ENCODE measurements at regions not wholly inside any gene's neighbourhood (a gene's known extent, or its start where the extent isn't known, plus 50 kb on each side); places are given as distances from the start of the nearest gene placed in this dataset.
A peak's percentile ranks its signal among the peaks of the same experiment; 100 is the strongest.
"Not testable (repeated sequence)": the region's sequence is repeated elsewhere in the genome, so short reads cannot be mapped to it uniquely, and the experiment has no call there.

DNA sequence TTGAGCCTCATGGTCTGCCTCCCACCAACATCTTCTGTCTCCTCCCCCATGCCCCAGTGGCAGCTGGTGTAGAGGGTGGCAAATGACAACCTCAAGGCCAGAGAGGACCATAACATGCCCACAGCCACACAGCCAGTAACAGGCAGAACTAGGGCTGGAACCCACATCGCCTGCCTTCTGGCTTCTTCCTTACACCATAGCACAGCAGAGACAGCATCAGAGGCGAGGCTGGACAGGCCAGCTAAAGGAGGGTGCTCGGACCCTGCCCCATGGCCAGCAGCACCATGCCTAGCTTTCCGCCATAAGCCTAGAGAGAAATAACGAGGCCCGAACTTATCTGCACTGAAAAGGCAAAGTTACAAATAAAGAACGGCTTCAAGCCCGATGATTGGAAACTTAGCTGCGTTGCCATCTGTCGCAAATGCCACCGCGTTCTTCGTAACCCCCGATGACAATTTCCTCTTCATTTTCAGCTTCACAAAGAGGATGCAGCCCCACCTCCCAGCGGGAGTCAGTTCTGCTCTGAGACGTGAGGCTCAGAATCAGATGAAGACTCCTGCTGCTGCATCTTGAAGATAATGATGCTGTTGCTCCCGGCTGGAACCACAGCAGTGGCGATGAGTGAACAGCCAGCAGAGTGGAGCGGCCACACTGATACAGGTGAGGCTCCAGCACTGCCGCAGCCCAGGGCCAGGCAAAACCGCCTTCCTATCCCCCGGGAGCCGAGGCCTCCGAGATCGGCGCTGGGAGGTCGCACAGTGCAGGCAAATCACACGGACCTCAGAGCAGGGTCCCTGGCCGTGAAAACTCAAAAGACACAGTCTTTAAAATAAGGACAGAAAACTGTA is 73.8 kb upstream of the RTL6 start:
- peaks cover 4% of the 10 kb centered on the region for H3K4me1 ChIP-seq
- 86 to 88% methylated on average over 27 to 29 of the region's 29 CpGs for WGBS, 2 donors
- intact Hi-C loops (cut with DNase I; ENCODE audit: low total_unique reads), result no loop called here
- no peak overlapping the region for H3K27ac ChIP-seq
- no peak overlapping the region for H3K4me3 ChIP-seq
- no peaks in the 10 kb centered on the region for H3K36me3 ChIP-seq (ENCODE audit: low read depth, missing control alignments)
- TF ChIP-seq, protein P1, sequence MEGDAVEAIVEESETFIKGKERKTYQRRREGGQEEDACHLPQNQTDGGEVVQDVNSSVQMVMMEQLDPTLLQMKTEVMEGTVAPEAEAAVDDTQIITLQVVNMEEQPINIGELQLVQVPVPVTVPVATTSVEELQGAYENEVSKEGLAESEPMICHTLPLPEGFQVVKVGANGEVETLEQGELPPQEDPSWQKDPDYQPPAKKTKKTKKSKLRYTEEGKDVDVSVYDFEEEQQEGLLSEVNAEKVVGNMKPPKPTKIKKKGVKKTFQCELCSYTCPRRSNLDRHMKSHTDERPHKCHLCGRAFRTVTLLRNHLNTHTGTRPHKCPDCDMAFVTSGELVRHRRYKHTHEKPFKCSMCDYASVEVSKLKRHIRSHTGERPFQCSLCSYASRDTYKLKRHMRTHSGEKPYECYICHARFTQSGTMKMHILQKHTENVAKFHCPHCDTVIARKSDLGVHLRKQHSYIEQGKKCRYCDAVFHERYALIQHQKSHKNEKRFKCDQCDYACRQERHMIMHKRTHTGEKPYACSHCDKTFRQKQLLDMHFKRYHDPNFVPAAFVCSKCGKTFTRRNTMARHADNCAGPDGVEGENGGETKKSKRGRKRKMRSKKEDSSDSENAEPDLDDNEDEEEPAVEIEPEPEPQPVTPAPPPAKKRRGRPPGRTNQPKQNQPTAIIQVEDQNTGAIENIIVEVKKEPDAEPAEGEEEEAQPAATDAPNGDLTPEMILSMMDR (IDR thresholded peaks at IDR 0.05), result no peak
- no peak for TF ChIP-seq POLR2A (IDR thresholded peaks at IDR 0.05)
- H3K27me3 ChIP-seq, result no peaks in the 10 kb centered on the region
- H3K9me3 ChIP-seq, result no peaks in the 10 kb centered on the region
- DNase-seq, result no peak

DNA sequence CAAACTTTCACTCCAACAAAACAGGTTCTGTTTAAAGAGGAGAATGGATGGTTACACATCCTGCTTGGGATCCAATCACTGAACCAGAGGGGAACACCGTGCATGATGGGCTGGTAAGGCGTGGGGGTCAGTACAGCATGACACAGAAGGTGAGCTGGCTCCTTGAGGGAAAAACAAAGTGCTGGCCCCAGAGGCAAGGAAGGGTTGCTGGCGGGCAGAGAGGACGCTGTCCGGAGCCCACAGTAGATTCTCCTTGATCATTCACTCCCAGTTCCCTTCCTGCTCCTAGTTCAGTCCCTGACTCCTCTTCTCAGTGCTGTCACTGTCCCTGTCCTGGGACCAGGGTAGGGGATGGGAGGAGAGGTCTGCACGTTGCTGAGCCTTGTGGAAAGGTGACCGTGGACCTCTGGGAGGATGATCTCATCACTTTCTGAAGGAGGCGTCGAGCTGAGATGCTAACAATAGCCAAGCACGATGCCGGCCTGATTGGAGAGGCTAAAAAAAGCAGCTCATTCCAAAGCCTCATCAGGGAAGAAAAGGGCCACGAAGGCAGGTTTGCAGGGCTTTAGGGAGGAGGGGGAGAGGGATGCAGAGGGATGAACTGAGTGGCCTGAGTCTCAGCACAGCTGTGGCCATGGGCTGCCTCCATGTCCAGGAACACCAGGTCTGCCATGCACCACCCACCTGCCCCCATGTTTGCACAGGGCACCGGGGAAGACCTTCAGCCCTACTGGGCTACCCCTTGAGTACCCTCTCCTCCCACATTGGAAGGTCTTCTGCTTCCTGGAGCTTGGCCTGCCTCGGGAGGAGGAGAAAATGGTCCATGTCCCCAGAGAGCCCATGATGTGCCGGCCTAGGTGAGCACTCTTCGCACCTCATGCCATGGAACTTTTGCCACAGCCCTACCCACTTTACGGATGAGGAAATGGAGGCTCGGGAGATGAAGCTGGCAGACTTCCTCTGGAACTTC is 72.7 kb upstream of the RTL6 start:
- H3K36me3 ChIP-seq (ENCODE audit: low read depth, missing control alignments), result no peaks in the 10 kb centered on the region
- peaks cover 4% of the 10 kb centered on the region for H3K4me1 ChIP-seq
- DNase-seq, result no peak
- intact Hi-C loops (cut with DNase I; ENCODE audit: low total_unique reads), result no loop called here
- TF ChIP-seq POLR2A (IDR thresholded peaks at IDR 0.05), result no peak
- TF ChIP-seq, protein P1 (IDR thresholded peaks at IDR 0.05), result no peak
- WGBS, 2 donors, result 81 to 83% methylated on average over 12 to 18 of the region's 18 CpGs
- no peaks in the 10 kb centered on the region for H3K9me3 ChIP-seq
- no peaks in the 10 kb centered on the region for H3K27me3 ChIP-seq
- H3K27ac ChIP-seq, result no peak overlapping the region
- no peak overlapping the region for H3K4me3 ChIP-seq

DNA sequence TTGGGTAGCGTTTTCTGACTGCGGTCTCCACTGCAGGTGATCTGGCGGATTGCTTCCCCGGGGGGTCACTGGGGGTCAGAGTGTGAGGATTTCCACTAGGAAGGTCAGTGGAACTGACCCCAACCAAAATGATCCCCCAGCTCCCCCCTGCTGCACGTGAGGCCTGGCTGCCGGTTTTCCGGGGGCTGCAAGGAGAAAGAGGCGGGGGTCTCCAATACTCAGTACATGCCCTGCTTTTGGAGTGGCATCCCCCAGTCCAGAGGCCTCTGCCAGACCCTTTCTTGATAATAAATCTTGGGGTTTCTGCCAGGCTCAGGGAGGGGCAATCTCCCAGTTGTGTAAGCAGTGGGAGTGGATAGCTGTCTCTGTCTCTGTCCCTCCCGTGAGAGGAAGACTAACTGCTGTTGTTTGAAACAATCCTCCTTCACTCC is 71.5 kb upstream of the RTL6 start:
- no peaks in the 10 kb centered on the region for H3K9me3 ChIP-seq
- 82 to 88% methylated on average over 6 to 9 of the region's 9 CpGs for WGBS, 2 donors
- no peak for DNase-seq

DNA sequence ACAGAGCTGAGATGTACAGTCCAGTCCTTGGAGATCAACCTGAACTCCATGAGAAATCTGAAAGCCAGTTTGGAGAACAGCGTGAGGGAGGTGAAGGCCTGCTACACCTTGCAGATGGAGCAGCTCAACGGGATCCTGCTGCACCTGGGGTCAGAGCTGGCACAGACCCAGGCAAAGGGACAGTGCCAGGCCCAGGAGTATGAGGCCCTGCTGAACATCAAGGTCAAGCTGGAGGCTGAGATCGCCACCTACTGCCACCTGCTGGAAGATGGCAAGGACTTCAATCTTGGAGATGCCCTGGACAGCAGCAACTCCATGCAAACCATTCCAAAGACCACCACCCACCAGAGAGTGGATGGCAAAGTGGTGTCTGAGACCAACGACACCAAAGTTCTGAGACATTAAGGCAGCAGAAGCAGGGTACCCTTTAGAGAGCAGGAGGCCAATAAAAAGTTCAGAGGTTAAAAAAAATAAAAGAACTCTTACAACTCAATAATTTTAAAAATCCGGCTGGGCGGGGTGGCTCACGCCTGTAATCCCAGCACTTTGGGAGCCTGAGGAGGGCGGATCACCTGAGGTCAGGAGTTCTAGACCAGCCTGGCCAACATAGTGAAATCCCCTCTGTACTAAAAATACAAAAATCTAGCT is 69.9 kb upstream of the RTL6 start:
- intact Hi-C loops (cut with DNase I; ENCODE audit: low total_unique reads), result no loop called here
- peak; percentile 34 for DNase-seq
- Histone ChIP-seq H3K27ac (no peak overlapping the region), H3K9me3 (no peaks in the 10 kb centered on the region), H3K27me3 (no peaks in the 10 kb centered on the region), H3K36me3 (ENCODE audit: low read depth, missing control alignments) (no peaks in the 10 kb centered on the region), H3K4me1 (no peaks in the 10 kb centered on the region), H3K4me3 (no peak overlapping the region)
- TF ChIP-seq POLR2A (IDR thresholded peaks at IDR 0.05), result no peak
- TF ChIP-seq, protein P1 (IDR thresholded peaks at IDR 0.05), result peak; percentile 8 to 25 (median 21)
- 75 to 84% methylated on average over 7 to 8 of the region's 8 CpGs for WGBS, 2 donors

More for the DNA sequence above, 71.5 kb upstream of the RTL6 start:
- Histone ChIP-seq H3K27me3 (no peaks in the 10 kb centered on the region), H3K27ac (no peak overlapping the region), H3K36me3 (ENCODE audit: low read depth, missing control alignments) (no peaks in the 10 kb centered on the region), H3K4me3 (no peak overlapping the region), H3K4me1 (peaks cover 4% of the 10 kb centered on the region)
- intact Hi-C loops (cut with DNase I; ENCODE audit: low total_unique reads), result no loop called here
- TF ChIP-seq POLR2A (IDR thresholded peaks at IDR 0.05), result no peak
- TF ChIP-seq, protein P1 (IDR thresholded peaks at IDR 0.05), result no peak

DNA sequence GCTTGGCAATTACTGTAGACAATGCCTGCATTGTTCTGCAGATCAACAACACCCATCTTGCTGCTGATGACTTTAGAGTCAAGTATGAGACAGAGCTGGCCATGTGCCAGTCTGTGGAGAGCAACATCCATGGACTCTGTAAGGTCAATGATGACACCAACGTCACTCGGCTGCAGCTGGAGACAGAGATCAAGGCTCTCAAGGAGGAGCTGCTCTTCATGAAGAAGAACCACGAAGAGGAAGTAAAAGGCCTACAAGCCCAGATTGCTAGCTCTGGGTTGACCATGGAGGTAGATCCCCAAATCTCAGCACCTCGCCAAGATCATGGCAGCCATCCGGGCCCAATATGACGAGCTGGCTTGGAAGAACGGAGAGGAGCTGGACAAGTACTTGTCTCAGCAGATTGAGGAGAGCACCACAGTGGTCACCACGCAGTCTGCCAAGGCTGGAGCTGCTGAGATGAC is 69.4 kb upstream of the RTL6 start:
- H3K4me1 ChIP-seq; DNase-seq; H3K4me3 ChIP-seq; H3K27me3 ChIP-seq; intact Hi-C loops (cut with DNase I; ENCODE audit: low total_unique reads); H3K9me3 ChIP-seq; H3K27ac ChIP-seq; H3K36me3 ChIP-seq (ENCODE audit: low read depth, missing control alignments): not testable (repeated sequence)
- 87 to 93% methylated on average over 8 of the region's 8 CpGs for WGBS, 2 donors

Data from testis (tissue), 2 donors.